Thyroid gland (tissue), 4 donors: ENCODE measurements at regions not wholly inside any gene's neighbourhood (a gene's known extent, or its start where the extent isn't known, plus 50 kb on each side); places are given as distances from the start of the nearest gene placed in this dataset.

Experiments
- POLR2A ChIP-seq, 2 donors: fragments of 450-650 bp; IDR thresholded peaks; one replicate each; pipeline ENCODE4 v1.6.1; 2017; ENCODE audit warnings: antibody characterized with exemption in 2 of 2, mild to moderate bottlenecking in 2 of 2, moderate library complexity in 1 of 2
- TF ChIP-seq, protein P1 (sequence below), 6 experiments: fragments of 200-600 bp in 3 of 6; fragments of 450-650 bp in 3 of 6; sonication (generic) in 3 of 6; IDR thresholded peaks; one replicate each; pipeline ENCODE4 v1.5.1; 2016 to 2019; ENCODE audit warnings: antibody characterized with exemption in 6 of 6, mild to moderate bottlenecking in 2 of 6, inconsistent platforms in 1 of 6, moderate library complexity in 1 of 6

DNA sequence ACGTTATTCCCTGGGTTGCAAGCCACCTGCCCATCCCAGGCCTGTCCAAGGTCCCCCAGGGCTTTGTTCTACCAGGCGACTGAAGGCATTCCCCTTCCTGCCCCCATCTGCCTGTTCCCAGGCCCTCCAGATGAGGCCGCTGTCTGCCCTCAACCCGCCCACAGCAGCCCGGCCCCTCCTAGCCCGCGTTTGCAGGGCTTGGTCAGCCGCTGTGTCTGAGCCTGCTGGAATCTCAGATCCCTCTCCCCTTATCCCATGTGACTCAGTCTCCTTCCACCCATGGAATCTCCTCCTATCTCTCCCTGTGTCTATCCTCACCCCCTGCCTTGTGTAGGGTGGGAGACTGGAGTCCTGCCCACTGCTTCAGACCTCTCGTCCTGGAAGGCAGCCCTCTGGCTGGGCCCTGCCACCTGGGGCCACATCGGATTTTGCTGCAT is 186.0 kb upstream of the TNRC6C start:
- TF ChIP-seq, protein P1, sequence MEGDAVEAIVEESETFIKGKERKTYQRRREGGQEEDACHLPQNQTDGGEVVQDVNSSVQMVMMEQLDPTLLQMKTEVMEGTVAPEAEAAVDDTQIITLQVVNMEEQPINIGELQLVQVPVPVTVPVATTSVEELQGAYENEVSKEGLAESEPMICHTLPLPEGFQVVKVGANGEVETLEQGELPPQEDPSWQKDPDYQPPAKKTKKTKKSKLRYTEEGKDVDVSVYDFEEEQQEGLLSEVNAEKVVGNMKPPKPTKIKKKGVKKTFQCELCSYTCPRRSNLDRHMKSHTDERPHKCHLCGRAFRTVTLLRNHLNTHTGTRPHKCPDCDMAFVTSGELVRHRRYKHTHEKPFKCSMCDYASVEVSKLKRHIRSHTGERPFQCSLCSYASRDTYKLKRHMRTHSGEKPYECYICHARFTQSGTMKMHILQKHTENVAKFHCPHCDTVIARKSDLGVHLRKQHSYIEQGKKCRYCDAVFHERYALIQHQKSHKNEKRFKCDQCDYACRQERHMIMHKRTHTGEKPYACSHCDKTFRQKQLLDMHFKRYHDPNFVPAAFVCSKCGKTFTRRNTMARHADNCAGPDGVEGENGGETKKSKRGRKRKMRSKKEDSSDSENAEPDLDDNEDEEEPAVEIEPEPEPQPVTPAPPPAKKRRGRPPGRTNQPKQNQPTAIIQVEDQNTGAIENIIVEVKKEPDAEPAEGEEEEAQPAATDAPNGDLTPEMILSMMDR (IDR thresholded peaks at IDR 0.05), result peak in 2 of 6 experiments; percentile 21 to 32
- TF ChIP-seq POLR2A (IDR thresholded peaks at IDR 0.05), result no peak
